ENCODE measurements at regions not wholly inside any gene's neighbourhood (a gene's known extent, or its start where the extent isn't known, plus 50 kb on each side); places are given as distances from the start of the nearest gene placed in this dataset.
"Not testable (repeated sequence)": the region's sequence is repeated elsewhere in the genome, so short reads cannot be mapped to it uniquely, and the experiment has no call there.

GRCh38 chr9:82912645-82913044 is 150.3 kb downstream of the RASEF start:
- TF ChIP-seq POLR2A (IDR thresholded peaks at IDR 0.05; ENCODE audit: low read depth, low read length) = no peak
- FAIRE-seq (no peak), DNase-seq (ENCODE audit: insufficient read length, low spot score) (no peak)

DNA sequence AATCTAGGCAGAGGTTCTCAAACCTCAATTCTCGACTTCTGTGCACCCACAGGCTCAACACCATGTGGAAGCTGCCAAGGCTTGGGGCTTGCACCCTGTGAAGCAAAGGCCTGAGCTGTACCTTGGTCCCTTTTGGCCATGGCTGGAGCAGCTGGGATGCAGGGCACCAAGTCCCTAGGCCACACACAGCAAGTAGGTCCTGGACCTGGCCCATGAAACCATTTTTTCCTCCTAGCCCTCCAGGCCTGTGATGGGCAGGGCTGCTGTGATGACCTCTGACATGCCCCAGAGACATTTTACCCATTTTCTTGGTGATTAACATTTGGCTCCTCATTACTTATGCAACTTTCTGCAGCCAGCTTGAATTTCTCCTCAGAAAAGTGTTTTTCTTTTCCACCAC is 146.7 kb downstream of the RASEF start:
- not testable (repeated sequence) for FAIRE-seq; DNase-seq (ENCODE audit: insufficient read length, low spot score)

DNA sequence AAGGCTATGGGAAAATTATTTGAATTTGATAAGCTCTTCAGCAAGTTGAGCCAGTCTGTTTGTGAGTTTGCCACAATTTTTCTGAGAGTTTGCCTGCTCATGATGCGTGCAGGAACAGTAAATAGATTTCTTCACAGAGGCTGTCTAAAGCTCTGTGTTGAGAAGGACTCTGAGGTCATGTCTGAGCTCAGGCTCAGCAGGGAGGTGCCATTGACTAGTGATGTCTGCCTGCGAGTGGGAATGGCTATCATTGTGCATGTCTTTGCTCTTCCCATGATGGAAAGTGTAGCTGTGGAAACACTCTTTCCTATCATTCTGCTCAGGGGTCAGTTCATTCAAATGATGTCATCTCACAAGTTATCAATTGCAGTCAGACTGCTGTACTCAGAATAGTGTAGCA is 142.8 kb downstream of the RASEF start:
- no peak for DNase-seq (ENCODE audit: insufficient read length, low spot score)
- no peak for TF ChIP-seq POLR2A (IDR thresholded peaks at IDR 0.05; ENCODE audit: low read depth, low read length)
- no peak for FAIRE-seq

- no peak for TF ChIP-seq POLR2A (IDR thresholded peaks at IDR 0.05; ENCODE audit: low read depth, low read length)
- FAIRE-seq = no peak
- no peak for DNase-seq (ENCODE audit: insufficient read length, low spot score)
Measured at GRCh38 chr9:82922686-82923085, 140.3 kb downstream of the RASEF start.

DNA sequence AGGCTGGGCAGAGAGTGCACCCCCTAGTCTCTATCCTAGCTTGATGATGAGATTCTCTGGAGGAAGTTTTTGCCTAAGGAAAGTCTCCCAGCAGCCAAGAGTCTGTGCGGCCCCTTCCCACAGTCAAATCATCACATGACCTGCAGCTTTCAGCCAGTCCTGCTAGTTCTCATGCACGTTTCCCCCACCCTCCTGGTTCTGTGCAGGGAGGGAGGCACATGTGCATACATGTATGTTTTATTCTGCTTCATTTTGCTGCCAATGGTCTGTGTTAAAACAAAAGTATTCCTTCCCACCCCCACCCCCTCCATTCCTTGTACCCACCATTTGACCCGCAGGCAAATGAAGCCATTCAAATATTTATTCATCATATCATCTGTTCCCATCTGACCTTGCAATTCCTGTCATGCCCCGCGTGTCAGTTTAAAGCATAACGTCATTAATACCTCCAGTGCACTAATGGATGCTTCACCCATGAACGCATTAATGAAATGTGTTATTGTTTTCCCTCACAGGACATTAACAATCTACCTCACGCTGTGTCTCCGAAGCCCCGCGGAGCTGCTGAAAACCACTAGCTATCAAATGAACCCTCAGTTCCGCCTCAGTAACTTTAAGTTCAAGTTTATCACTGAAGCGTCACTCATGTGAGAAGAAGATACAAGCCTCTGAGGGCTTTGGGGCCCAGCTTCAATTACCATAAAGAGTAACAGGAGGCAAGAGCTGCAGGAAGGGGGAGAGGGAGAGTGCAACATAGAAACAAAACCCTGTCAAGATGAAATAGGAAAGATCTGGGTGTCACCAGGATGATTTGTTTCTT is 139.6 kb downstream of the RASEF start:
- DNase-seq (ENCODE audit: insufficient read length, low spot score) = no peak
- FAIRE-seq = no peak
- no peak for TF ChIP-seq POLR2A (IDR thresholded peaks at IDR 0.05; ENCODE audit: low read depth, low read length)

DNA sequence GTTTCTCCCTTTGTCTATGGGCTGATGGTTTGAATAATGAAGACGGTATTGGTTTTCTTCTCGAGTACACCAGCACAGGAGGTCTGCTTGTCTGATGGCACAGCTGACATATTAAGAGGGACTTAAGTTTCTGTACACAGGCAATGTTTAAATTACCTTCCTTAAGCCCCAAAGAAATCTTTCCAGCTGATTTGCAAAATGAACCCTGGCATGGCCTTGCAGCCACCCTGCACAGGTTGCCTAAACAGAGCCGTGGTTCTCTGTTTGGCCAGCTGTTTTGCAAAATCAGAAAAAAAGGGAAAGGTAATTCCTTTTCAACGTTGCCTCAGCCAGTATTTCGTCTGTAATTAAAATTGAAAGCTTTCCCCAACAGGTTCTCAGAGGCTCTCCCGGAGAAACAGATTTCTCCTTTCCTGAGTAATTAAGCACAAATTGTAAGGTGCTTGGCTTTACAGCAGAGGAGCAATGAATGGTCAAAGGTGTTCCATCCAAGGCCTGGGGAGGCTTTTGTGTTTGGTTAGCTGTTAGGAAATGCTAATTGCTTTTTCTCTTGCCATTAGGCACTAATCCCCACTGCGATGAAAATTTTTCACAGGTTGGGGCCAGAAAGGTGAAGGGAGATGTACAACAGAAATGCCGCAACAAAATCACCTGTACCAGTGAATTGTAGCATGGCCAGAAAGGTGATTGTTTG is 138.9 kb downstream of the RASEF start:
- no peak for FAIRE-seq
- DNase-seq (ENCODE audit: insufficient read length, low spot score) = no peak
- TF ChIP-seq POLR2A (IDR thresholded peaks at IDR 0.05; ENCODE audit: low read depth, low read length) = no peak

Measured in H54 (cell line).